ENCODE measurements at regions not wholly inside any gene's neighbourhood (a gene's known extent, or its start where the extent isn't known, plus 50 kb on each side); places are given as distances from the start of the nearest gene placed in this dataset.

DNA sequence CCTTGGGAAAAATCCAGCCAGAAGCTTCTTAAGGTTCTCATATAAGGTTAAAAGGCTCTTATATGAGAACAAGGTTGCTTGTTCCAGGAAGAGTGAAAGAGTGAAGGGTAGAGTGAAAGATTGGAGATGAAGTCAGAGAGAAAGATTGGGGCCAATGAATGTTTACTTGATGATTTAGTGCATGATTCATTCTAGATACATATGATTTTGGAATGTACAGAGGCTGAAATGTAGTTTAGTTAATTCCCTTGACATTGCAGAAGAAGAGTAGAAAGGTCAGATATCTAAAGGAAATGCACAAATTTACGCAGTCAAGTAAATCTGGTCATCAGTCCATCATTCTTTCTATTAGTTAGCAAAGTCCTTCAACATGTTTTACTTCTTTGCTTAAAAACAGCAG lies 619.8 kb upstream of the ZNF717 start:
- TF ChIP-seq CTCF (IDR thresholded peaks at IDR 0.05) (no peak), EP300 (IDR thresholded peaks at IDR 0.05) (no peak), POLR2A (IDR thresholded peaks at IDR 0.05) (no peak)

All from stomach (tissue), 4 donors.